ENCODE measurements at regions not wholly inside any gene's neighbourhood (a gene's known extent, or its start where the extent isn't known, plus 50 kb on each side); places are given as distances from the start of the nearest gene placed in this dataset.

- TF ChIP-seq, protein P1, sequence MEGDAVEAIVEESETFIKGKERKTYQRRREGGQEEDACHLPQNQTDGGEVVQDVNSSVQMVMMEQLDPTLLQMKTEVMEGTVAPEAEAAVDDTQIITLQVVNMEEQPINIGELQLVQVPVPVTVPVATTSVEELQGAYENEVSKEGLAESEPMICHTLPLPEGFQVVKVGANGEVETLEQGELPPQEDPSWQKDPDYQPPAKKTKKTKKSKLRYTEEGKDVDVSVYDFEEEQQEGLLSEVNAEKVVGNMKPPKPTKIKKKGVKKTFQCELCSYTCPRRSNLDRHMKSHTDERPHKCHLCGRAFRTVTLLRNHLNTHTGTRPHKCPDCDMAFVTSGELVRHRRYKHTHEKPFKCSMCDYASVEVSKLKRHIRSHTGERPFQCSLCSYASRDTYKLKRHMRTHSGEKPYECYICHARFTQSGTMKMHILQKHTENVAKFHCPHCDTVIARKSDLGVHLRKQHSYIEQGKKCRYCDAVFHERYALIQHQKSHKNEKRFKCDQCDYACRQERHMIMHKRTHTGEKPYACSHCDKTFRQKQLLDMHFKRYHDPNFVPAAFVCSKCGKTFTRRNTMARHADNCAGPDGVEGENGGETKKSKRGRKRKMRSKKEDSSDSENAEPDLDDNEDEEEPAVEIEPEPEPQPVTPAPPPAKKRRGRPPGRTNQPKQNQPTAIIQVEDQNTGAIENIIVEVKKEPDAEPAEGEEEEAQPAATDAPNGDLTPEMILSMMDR (optimal IDR thresholded peaks at IDR 0.05 in 1 of 3, IDR thresholded peaks at IDR 0.05 in 1 of 3, conservative IDR thresholded peaks at IDR 0.05 in 1 of 3; ENCODE audit: extremely low read depth in 1 of 3, insufficient read depth in 2 of 3, low read length in 3 of 3) = no peak
- TF ChIP-seq EZH2 (IDR thresholded peaks at IDR 0.05; ENCODE audit: low read length) = no peak
These were observed 576.8 kb downstream of the STK39 start for GRCh38 chr2:167670588-167670987.

Data from keratinocyte (primary cell).